Ovary (tissue), 7 donors: ENCODE measurements at regions not wholly inside any gene's neighbourhood (a gene's known extent, or its start where the extent isn't known, plus 50 kb on each side); places are given as distances from the start of the nearest gene placed in this dataset.

Source experiments
- DNase-seq, 5 donors: peaks; one replicate each; pipeline ENCODE4 v3.0.0-alpha.2; 2019 to 2020
- H3K27ac ChIP-seq, 2 donors: fragments of 200-600 bp; one replicate each; pipeline versions ENCODE4 v1.5.1 to v1.8.0; 2019 to 2022
- H3K27me3 ChIP-seq: fragments of 200-600 bp; one replicate; pipeline ENCODE4 v1.8.0; 2022
- H3K36me3 ChIP-seq: fragments of 200-600 bp; sonication (generic); one replicate; pipeline ENCODE4 v1.5.1; 2019
- H3K4me1 ChIP-seq: one replicate; pipeline ENCODE4 v1.8.1; 2013; ENCODE audit warnings: mild to moderate bottlenecking, moderate library complexity; ENCODE audit not compliant: insufficient read depth
- H3K4me3 ChIP-seq: fragments of 200-600 bp; sonication (generic); one replicate; pipeline ENCODE4 v1.5.1; 2017
- H3K9me3 ChIP-seq, 2 donors: fragments of 200-600 bp in 1 of 2; sonication (generic) in 1 of 2; one replicate each; pipeline versions ENCODE4 v1.5.1 to v1.8.1; 2013 to 2019; ENCODE audit warnings: mild to moderate bottlenecking in 1 of 2, moderate library complexity in 1 of 2
- CTCF ChIP-seq, 3 donors: fragments of 450-650 bp in 2 of 3; fragments of 200-600 bp in 1 of 3; IDR thresholded peaks; one replicate each; pipeline versions ENCODE4 v1.5.1 to v1.8.0; 2016 to 2022; ENCODE audit warnings: antibody characterized with exemption in 3 of 3, mild to moderate bottlenecking in 1 of 3
- EP300 ChIP-seq: sonication (generic); formaldehyde crosslinking; IDR thresholded peaks from one replicate; pipeline ENCODE4 v1.6.1; 2017; ENCODE audit warnings: antibody characterized with exemption
- POLR2A ChIP-seq: fragments of 450-650 bp; IDR thresholded peaks from one replicate; pipeline ENCODE4 v1.6.1; 2017; ENCODE audit warnings: antibody characterized with exemption, mild to moderate bottlenecking, moderate library complexity
- WGBS, 3 donors: extraction: QIAGEN DNeasy Blood & Tissue Kit in 1 of 3; methylation state at CpG; one replicate each; pipeline versions ENCODE4 v1.1.5 to v1.1.7; 2013 to 2017; 5-methylcytosine and 5-hydroxymethylcytosine counted together
- intact Hi-C, 4 donors: fragments of 100-400 bp; cut with DNase I; formaldehyde crosslinking; loops; one replicate each; pipeline versions ENCODE4 v1.11.0 to v1.15.1; 2022 to 2023
- donor health status: DM: no; HTN: no; CAD: no; lungs with moderate emphysema.
- donor health status: DM: no; HTN: no; CAD: no.
- donor health status: Bipolar disorder and iron deficiency.
- donor health status: DM: no; HTN: no; CAD: no.
- donor health status: DM: yes; HTN: yes; CAD: no.

- DNase-seq, result no peak
- Histone ChIP-seq H3K9me3 (no peaks in the 10 kb centered on the region), H3K27ac (no peak overlapping the region), H3K4me1 (no peaks in the 10 kb centered on the region), H3K4me3 (no peak overlapping the region), H3K27me3 (no peaks in the 10 kb centered on the region), H3K36me3 (no peaks in the 10 kb centered on the region)
- TF ChIP-seq EP300, result no peak
- TF ChIP-seq POLR2A, result no peak
- no peak for TF ChIP-seq CTCF (IDR thresholded peaks at IDR 0.05)
- 67 to 75% (median 75%) methylated on average over 4 of the region's 4 CpGs for WGBS, 3 donors
- intact Hi-C loops, result no loop called here
Observed at GRCh38 chr21:41593760-41594138, 85.8 kb upstream of the TMPRSS2 start.

DNA sequence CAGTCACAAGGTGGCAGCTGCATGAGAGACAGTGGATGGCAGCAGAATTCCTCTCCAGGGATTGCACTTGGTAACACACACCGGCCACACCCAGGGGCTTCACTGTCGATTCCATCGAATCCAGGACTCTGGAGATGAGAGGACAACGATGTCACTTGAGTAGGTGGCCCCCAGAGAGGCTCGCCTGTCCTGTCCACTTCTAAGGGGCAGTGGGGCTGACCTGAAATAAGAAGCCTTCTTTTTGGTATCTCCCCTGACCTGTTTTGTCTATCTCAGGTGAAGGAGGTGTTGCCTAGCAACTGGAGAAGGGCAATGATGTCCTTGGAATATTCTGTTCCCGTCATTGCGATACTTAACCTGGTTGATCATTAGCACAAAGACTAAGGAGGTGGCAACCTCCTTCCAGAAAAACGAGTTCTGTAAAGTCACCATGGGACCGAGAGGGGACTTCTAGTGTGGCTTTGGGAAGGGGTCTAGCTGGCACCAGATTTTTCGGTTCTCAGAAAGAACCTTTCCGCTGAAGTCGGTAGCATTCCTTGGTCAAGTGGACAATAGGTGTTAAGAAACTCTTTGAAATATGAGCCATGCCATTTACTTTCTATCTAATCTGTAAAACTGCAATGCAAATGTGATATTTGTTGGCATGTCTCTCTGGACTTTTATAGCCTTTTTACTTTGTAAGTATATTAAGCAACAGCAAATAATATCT, 85.2 kb upstream of the TMPRSS2 start:
- no peak for DNase-seq
- intact Hi-C loops, result no loop called here
- no peaks in the 10 kb centered on the region for H3K9me3 ChIP-seq
- 75 to 87% (median 84%) methylated on average over 12 of the region's 12 CpGs for WGBS, 3 donors
- no peaks in the 10 kb centered on the region for H3K4me1 ChIP-seq
- H3K4me3 ChIP-seq, result no peak overlapping the region
- no peak for TF ChIP-seq EP300
- no peak for TF ChIP-seq CTCF (IDR thresholded peaks at IDR 0.05)
- TF ChIP-seq POLR2A, result no peak
- H3K27me3 ChIP-seq, result no peaks in the 10 kb centered on the region
- H3K36me3 ChIP-seq, result no peaks in the 10 kb centered on the region
- H3K27ac ChIP-seq, result no peak overlapping the region

GRCh38 chr21:41589620-41590175, 81.7 kb upstream of the TMPRSS2 start:
- no peaks in the 10 kb centered on the region for H3K9me3 ChIP-seq
- no peak overlapping the region for H3K4me3 ChIP-seq
- WGBS, 3 donors, result 92 to 94% (median 93%) methylated on average over 10 of the region's 10 CpGs
- H3K36me3 ChIP-seq, result no peaks in the 10 kb centered on the region
- no peak for TF ChIP-seq CTCF (IDR thresholded peaks at IDR 0.05)
- TF ChIP-seq POLR2A, result no peak
- no peak for TF ChIP-seq EP300
- intact Hi-C loops, result no loop called here
- no peak overlapping the region for H3K27ac ChIP-seq
- no peaks in the 10 kb centered on the region for H3K4me1 ChIP-seq
- no peaks in the 10 kb centered on the region for H3K27me3 ChIP-seq
- DNase-seq, result peak in 1 of 5 donors; percentile 2

DNA sequence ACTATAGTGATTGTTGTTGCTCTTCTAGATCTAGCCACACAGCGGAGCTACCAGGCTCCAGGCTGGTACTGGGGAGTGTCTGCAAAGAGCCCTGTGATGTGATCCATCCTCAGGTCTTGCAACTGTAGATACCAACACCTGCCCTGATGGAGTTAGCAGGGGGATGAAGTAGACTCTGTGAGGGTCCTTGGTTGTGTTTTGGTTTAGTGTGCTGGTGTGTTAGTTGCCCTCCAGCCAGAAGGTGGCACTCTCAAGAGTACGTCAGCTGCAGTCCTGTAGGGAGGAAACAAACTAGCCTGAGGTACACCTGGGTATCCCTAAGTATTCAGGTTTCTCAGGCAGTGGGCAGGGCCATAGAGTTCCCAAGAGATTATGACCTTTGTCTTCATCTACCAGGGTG, 81.2 kb upstream of the TMPRSS2 start:
- WGBS, 3 donors, result 87 to 89% (median 87%) methylated on average over 2 of the region's 2 CpGs
- Histone ChIP-seq H3K27ac (no peak overlapping the region), H3K4me3 (no peak overlapping the region), H3K27me3 (no peaks in the 10 kb centered on the region), H3K9me3 (no peaks in the 10 kb centered on the region), H3K4me1 (no peaks in the 10 kb centered on the region), H3K36me3 (no peaks in the 10 kb centered on the region)
- TF ChIP-seq CTCF (IDR thresholded peaks at IDR 0.05) (no peak), POLR2A (no peak), EP300 (no peak)
- intact Hi-C loops, result no loop called here
- peak in 1 of 5 donors; percentile 1 for DNase-seq
